Putamen (tissue), 1 donor: ENCODE measurements at regions not wholly inside any gene's neighbourhood (a gene's known extent, or its start where the extent isn't known, plus 50 kb on each side); places are given as distances from the start of the nearest gene placed in this dataset.
"Not testable (repeated sequence)": the region's sequence is repeated elsewhere in the genome, so short reads cannot be mapped to it uniquely, and the experiment has no call there.

Experiments
- DNase-seq: peaks from one replicate; pipeline ENCODE4 v3.0.0-alpha.2; 2016; ENCODE audit warnings: low spot score

- DNase-seq = no peak
These were observed 186.7 kb downstream of the UACA start for GRCh38 chr15:70576696-70577095.

GRCh38 chr15:70576276-70576675 is 187.1 kb downstream of the UACA start:
- no peak for DNase-seq

- DNase-seq = no peak
These were observed 187.8 kb downstream of the UACA start for GRCh38 chr15:70575231-70576226.

DNA sequence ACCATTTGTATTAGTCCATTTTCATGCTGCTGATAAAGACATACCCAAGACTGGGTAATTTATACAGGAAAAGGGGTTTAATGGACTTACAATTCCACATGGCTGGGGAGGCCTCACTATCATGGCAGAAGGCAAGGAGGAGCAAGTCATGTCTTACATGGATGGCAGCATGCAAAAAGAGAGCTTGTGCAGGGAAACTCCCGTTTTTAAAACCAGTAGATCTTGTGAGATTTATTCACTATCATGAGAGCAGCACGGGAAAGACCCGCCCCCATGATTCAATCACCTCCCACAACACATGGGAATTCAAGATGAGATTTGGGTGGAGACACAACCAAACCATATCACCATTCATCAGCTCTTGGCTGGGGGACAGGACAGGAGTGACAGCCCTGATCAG is 189.0 kb downstream of the UACA start:
- DNase-seq = not testable (repeated sequence)

- no peak for DNase-seq
These were observed 190.1 kb downstream of the UACA start for GRCh38 chr15:70573121-70573850.

DNA sequence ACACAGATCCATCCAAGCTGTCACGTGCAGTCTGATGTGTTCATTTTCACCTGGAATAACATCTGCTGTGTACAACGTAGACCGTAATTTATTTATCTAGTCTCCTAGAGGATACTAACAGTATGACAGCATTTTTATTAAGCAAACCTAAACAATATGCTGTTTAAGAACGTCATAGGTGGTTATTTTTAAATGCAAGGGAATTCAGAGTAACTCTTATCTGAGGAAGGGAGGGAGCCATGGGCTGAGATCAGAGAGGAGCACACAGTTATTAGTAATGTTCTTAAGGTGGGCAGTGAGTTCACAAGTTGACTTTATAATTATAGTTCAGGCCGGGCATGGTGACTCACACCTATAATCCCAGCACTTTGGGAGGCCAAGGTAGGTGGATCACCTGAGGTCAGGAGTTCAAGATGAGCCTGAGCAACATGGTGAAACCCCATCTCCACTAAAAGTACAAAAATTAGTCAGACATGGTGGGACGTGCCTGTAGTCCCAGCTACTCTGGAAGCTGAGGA is 193.6 kb downstream of the UACA start:
- DNase-seq = no peak

GRCh38 chr15:70569091-70569713 is 194.2 kb downstream of the UACA start:
- DNase-seq = peak; percentile 21

- no peak for DNase-seq
These were observed 196.4 kb downstream of the UACA start for GRCh38 chr15:70566989-70567388.

DNA sequence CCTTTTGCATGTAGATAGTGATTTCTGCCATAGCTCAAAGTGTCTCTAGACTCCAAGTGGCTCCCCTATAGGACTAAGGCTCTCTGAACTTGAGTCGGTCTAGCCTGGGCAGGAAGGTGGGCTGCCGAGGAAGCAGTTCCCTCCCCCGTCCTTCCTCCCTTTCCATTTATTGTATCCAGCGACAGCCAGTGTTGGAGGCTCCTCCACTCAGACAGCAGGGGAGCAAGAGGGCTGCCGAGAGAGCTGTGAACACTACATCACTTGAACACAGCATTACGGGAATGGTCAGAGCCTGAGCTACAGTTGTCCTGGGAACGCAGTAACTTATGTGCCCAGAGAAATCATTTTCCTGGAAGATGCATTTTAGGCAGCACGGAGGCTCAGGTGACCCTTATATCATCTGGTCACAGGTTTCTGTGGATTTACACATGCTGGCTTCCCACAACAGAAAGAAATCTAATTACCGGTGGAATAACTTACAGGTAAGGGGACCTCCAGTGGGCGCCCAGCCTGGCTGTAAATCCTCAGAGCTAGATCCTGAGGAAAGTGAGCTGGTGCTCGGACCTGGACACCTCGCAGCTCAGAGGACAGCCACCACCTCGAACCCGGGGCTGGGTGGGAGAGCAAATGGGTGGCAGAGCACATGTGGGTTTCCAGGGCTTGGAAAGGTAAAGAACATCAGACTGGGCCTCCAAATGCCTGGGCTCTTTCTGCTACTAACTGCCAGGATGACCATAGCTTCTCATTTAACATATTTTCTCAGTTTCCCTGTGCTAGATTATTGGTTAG is 197.1 kb downstream of the UACA start:
- no peak for DNase-seq

GRCh38 chr15:70563561-70564095 is 199.7 kb downstream of the UACA start:
- DNase-seq = no peak

DNA sequence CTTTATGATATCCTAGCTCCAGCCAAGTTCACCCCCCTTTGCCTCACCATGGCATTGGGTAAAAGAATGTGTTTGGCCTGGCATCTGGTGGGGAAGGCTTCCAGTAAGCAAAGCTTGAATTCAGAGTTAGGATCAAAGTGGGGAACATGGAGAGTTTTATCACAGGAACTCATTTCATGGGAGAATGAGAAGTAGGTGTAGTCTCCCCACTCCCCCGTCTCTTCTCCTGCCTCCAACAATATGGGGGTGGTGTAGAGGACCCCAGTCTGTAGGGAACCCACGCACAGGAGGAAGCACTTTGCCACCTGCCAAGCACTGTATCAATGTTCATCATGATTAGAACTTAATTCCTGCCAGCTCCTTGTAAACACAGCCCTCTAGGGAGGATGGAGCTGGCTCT is 200.5 kb downstream of the UACA start:
- DNase-seq = no peak

- no peak for DNase-seq
These were observed 201.5 kb downstream of the UACA start for GRCh38 chr15:70561885-70562284.

DNA sequence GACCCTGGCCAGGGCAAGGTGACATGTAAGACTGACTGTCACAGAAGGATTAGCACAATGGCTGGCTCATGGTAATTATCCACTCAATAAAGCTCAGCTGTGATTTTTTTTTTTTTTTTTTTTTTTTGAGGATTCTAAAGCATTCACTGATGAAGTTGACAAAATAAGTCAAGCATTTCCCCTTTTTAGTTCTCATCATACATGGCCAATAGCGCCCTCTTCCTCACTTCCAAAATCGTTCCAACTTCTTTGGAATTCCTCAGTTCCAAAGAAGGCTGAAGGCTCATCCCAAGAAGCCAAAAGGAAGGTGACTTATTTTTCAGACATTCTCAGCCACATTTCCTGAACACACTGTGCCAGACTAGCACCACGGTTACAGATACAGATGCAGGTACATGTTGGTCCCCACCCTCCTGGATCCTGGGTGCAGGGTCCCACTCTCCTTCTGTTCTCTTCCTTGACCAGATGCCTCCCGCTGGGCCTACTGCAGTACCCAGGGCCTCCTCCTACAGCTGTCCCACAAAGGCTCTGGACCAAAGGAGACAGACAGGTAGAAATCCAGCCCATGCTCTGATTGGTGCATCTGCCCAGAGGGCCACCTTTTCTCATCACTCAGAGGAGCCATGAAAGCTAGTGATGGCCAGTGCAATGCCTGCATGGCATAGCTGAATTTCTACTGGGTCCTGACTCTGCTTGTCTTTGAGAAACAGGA is 202.6 kb downstream of the UACA start:
- DNase-seq = no peak

- no peak for DNase-seq
These were observed 203.8 kb downstream of the UACA start for GRCh38 chr15:70559265-70560239.

GRCh38 chr15:70558406-70559264 is 204.7 kb downstream of the UACA start:
- no peak for DNase-seq

DNA sequence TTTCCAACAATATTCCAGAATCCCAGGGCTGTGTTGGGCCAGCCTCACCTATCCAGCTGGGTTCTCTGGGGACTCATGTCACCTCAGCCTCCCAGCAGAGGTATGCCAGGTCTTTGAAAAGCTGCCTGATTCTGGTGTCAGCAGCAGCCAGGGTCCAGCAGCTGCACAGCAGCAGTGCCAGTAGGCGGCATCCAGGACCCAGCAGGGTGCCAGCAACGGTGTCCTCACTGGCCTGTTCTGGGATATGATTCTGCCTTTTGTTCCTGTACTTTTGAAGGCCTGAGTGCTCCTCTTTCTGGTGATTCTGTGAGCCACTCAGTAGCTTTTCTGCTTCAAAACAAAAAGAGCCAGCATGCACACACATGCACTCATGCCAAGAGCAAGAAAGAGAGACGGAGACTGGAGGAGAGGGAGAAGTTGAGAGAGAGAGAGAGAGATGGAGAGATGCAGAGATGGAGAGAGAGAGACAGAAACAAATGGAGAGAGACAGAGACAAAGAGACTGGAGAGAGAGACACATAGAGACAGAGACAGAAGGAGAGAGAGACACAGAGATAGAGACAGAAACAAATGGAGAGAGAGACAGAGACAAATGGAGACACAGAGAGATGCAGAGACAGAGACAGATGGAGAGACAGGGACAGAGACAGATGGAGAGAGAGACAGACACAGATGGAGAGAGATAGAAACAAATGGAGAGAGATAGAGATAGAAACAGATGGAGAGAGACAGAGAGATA is 205.7 kb downstream of the UACA start:
- DNase-seq = no peak

- no peak for DNase-seq
These were observed 206.6 kb downstream of the UACA start for GRCh38 chr15:70556779-70557178.
